Vagina (tissue), 2 donors: ENCODE measurements at regions not wholly inside any gene's neighbourhood (a gene's known extent, or its start where the extent isn't known, plus 50 kb on each side); places are given as distances from the start of the nearest gene placed in this dataset.

Experiments
- DNase-seq, 2 donors: peaks; one replicate each; pipeline ENCODE4 v3.0.0-alpha.2; 2017; ENCODE audit errors: extremely low spot score in 2 of 2
- H3K27ac ChIP-seq: fragments of 200-600 bp; sonication (generic); one replicate; pipeline ENCODE4 v1.5.1; 2019
- H3K27me3 ChIP-seq: fragments of 200-600 bp; sonication (generic); one replicate; pipeline ENCODE4 v1.5.1; 2019
- H3K36me3 ChIP-seq, 2 donors: fragments of 200-600 bp; sonication (generic); one replicate each; pipeline ENCODE4 v1.5.1; 2017 to 2019
- H3K4me1 ChIP-seq: fragments of 200-600 bp; sonication (generic); one replicate; pipeline ENCODE4 v1.5.1; 2019
- H3K4me3 ChIP-seq, 2 donors: fragments of 200-600 bp; sonication (generic); 1 replicate in 1 of 2; 2 replicates in 1 of 2; pipeline ENCODE4 v1.5.1; 2016 to 2019
- H3K9me3 ChIP-seq: fragments of 200-600 bp; sonication (generic); one replicate; pipeline ENCODE4 v1.5.1; 2019
- POLR2A ChIP-seq, 2 donors: fragments of 450-650 bp; IDR thresholded peaks; one replicate each; pipeline ENCODE4 v1.6.1; 2017; ENCODE audit warnings: antibody characterized with exemption in 2 of 2, mild to moderate bottlenecking in 2 of 2, moderate library complexity in 2 of 2
- POLR2AphosphoS5 ChIP-seq, 2 donors: sonication (generic); formaldehyde crosslinking; IDR thresholded peaks; one replicate each; pipeline ENCODE4 v1.9.0; 2017; ENCODE audit warnings: antibody characterized with exemption in 2 of 2, mild to moderate bottlenecking in 2 of 2, low read depth in 1 of 2; ENCODE audit not compliant: insufficient read depth in 1 of 2
- intact Hi-C: fragments of 100-400 bp; cut with DNase I; formaldehyde crosslinking; loops from one replicate; pipeline ENCODE4 v1.15.1; 2023
- TF ChIP-seq, protein P1 (sequence below), 3 experiments: fragments of 450-650 bp in 2 of 3; fragments of 200-600 bp in 1 of 3; sonication (generic) in 1 of 3; IDR thresholded peaks; one replicate each; pipeline ENCODE4 v1.5.1; 2017 to 2019; ENCODE audit warnings: antibody characterized with exemption in 3 of 3, mild to moderate bottlenecking in 2 of 3, moderate library complexity in 2 of 3

DNA sequence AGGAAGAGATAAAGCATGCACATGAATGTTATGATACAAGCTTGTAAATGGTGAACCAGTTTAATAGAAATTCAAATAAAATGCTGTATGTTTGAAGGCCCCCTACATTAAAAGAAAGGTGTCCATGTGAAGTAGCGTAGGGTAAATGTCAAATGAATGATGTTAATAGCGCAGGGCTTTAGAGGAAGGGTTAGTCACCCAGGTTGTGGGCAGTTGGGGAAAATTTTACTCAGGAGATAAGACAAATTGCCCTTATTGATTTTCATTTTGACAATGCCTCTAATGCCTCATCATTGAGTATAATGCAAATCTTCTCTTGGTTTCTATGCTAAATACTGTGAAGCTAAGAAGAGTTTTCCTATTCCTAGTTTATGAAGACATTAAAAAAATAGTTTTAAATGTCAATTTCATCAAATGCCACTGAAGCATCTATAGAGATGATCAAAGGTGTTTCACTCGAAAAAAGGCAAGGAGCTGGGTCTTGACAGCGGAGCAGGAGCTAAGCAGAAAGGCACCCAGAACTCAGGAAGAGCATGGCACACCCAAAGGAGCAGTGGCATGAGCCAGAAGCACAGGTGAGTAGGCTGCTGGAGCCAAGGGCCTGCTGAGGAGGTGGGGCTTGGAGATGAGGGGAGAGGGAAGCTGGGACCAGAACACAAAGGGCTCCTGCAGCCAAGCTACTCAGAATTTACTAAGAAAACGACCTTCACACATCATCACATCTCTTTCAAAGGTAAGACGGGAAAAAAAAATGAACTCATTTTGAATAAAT, 129.3 kb upstream of the ACKR3 start:
- no peaks in the 10 kb centered on the region for H3K36me3 ChIP-seq
- H3K4me1 ChIP-seq, result no peaks in the 10 kb centered on the region
- DNase-seq, result no peak
- no peaks in the 10 kb centered on the region for H3K27me3 ChIP-seq
- no peaks in the 10 kb centered on the region for H3K9me3 ChIP-seq
- no peak overlapping the region for H3K4me3 ChIP-seq
- H3K27ac ChIP-seq, result no peak overlapping the region
- intact Hi-C loops, result no loop called here
- TF ChIP-seq POLR2A (IDR thresholded peaks at IDR 0.05), result no peak

GRCh38 chr2:236444187-236444586, 125.4 kb upstream of the ACKR3 start:
- no peak overlapping the region for H3K4me3 ChIP-seq
- H3K9me3 ChIP-seq, result no peaks in the 10 kb centered on the region
- no peaks in the 10 kb centered on the region for H3K27me3 ChIP-seq
- intact Hi-C loops, result no loop called here
- no peaks in the 10 kb centered on the region for H3K36me3 ChIP-seq
- H3K4me1 ChIP-seq, result no peaks in the 10 kb centered on the region
- no peak overlapping the region for H3K27ac ChIP-seq
- no peak for DNase-seq
- TF ChIP-seq, protein P1, sequence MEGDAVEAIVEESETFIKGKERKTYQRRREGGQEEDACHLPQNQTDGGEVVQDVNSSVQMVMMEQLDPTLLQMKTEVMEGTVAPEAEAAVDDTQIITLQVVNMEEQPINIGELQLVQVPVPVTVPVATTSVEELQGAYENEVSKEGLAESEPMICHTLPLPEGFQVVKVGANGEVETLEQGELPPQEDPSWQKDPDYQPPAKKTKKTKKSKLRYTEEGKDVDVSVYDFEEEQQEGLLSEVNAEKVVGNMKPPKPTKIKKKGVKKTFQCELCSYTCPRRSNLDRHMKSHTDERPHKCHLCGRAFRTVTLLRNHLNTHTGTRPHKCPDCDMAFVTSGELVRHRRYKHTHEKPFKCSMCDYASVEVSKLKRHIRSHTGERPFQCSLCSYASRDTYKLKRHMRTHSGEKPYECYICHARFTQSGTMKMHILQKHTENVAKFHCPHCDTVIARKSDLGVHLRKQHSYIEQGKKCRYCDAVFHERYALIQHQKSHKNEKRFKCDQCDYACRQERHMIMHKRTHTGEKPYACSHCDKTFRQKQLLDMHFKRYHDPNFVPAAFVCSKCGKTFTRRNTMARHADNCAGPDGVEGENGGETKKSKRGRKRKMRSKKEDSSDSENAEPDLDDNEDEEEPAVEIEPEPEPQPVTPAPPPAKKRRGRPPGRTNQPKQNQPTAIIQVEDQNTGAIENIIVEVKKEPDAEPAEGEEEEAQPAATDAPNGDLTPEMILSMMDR (IDR thresholded peaks at IDR 0.05), result no peak
- no peak for TF ChIP-seq POLR2AphosphoS5 (IDR thresholded peaks at IDR 0.05; ENCODE audit: insufficient read depth in 1 of 2, low read depth in 1 of 2)
- TF ChIP-seq POLR2A (IDR thresholded peaks at IDR 0.05), result no peak

DNA sequence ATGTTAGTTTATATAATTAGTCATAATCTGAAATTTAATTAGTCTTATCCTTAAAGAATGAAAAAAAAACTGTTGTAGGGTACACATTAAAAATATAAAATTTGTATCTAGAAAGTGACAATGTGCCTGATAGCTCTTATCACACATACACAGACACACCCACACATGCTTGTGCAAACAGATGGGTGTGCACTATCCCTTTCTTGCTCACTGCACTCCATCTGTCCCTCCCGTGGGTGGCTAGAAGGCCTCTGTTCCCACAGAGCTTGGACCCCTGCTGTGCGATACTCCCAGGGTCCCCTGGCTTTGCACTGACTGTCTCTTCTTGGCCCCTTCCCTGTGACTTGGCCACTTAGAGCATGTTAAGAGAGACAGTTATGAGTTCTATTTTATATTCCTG, 123.9 kb upstream of the ACKR3 start:
- TF ChIP-seq POLR2A (IDR thresholded peaks at IDR 0.05) (no peak), POLR2AphosphoS5 (IDR thresholded peaks at IDR 0.05; ENCODE audit: insufficient read depth in 1 of 2, low read depth in 1 of 2) (no peak)
- TF ChIP-seq, protein P1 (IDR thresholded peaks at IDR 0.05), result no peak
- DNase-seq, result no peak
- Histone ChIP-seq H3K36me3 (no peaks in the 10 kb centered on the region), H3K27ac (no peak overlapping the region), H3K27me3 (no peaks in the 10 kb centered on the region), H3K4me1 (no peaks in the 10 kb centered on the region), H3K4me3 (no peak overlapping the region), H3K9me3 (no peaks in the 10 kb centered on the region)
- intact Hi-C loops, result no loop called here

DNA sequence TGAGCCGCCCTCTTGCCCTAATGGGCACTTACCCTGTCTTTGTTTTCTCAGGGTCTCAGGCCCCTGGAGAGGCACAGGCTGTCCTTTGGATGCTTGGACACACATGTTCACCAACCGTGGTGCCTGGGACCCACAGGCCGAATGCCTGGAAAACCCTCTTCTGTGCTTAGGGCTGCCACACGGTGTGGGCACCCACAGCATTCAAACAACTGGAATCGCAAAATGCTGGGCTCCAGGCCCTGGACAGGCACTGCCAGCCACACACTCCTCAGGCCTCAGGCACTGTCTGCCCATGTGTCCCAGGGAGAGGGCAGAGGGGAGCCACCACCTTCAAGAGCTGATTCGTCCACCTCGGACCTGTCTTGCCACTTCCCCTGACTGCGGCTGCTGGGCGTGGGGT, 123.1 kb upstream of the ACKR3 start:
- intact Hi-C loops, result no loop called here
- Histone ChIP-seq H3K27ac (no peak overlapping the region), H3K27me3 (no peaks in the 10 kb centered on the region), H3K4me1 (no peaks in the 10 kb centered on the region), H3K9me3 (no peaks in the 10 kb centered on the region), H3K4me3 (no peak overlapping the region), H3K36me3 (no peaks in the 10 kb centered on the region)
- DNase-seq, result no peak
- no peak for TF ChIP-seq POLR2A (IDR thresholded peaks at IDR 0.05)
- no peak for TF ChIP-seq POLR2AphosphoS5 (IDR thresholded peaks at IDR 0.05; ENCODE audit: insufficient read depth in 1 of 2, low read depth in 1 of 2)
- TF ChIP-seq, protein P1 (IDR thresholded peaks at IDR 0.05), result no peak

- TF ChIP-seq, protein P1 (IDR thresholded peaks at IDR 0.05), result no peak
- TF ChIP-seq POLR2AphosphoS5 (IDR thresholded peaks at IDR 0.05; ENCODE audit: insufficient read depth in 1 of 2, low read depth in 1 of 2), result no peak
- no peak for TF ChIP-seq POLR2A (IDR thresholded peaks at IDR 0.05)
- H3K27me3 ChIP-seq, result no peaks in the 10 kb centered on the region
- H3K36me3 ChIP-seq, result no peaks in the 10 kb centered on the region
- intact Hi-C loops, result no loop called here
- no peak overlapping the region for H3K4me3 ChIP-seq
- H3K27ac ChIP-seq, result no peak overlapping the region
- DNase-seq, result no peak
- H3K4me1 ChIP-seq, result no peaks in the 10 kb centered on the region
- no peaks in the 10 kb centered on the region for H3K9me3 ChIP-seq
Observed at GRCh38 chr2:236449167-236449761, 120.4 kb upstream of the ACKR3 start.
